Endodermal cell (in vitro differentiated cells): ENCODE measurements at regions not wholly inside any gene's neighbourhood (a gene's known extent, or its start where the extent isn't known, plus 50 kb on each side); places are given as distances from the start of the nearest gene placed in this dataset.

Experiments
- DNase-seq: peaks from one replicate; pipeline ENCODE4 v3.0.0-alpha.2; 2017
- H3K27ac ChIP-seq: 2 replicates; pipeline ENCODE4 v1.5.1; 2013; ENCODE audit warnings: mild to moderate bottlenecking, low read depth, low read length, moderate library complexity
- H3K27me3 ChIP-seq: 2 replicates; pipeline ENCODE4 v1.6.1; 2013; ENCODE audit warnings: mild to moderate bottlenecking, low read length, moderate library complexity; ENCODE audit not compliant: insufficient read depth, control insufficient read depth, poor library complexity, severe bottlenecking
- H3K36me3 ChIP-seq: 2 replicates; pipeline ENCODE4 v1.7.0; 2013; ENCODE audit warnings: mild to moderate bottlenecking, low read length, moderate library complexity; ENCODE audit not compliant: control insufficient read depth, insufficient read depth
- H3K4me1 ChIP-seq: one replicate; pipeline ENCODE4 v1.7.0; 2013; ENCODE audit warnings: low read length; ENCODE audit not compliant: control insufficient read depth, insufficient read depth
- H3K4me3 ChIP-seq: 2 replicates; pipeline ENCODE4 v1.5.1; 2013; ENCODE audit warnings: mild to moderate bottlenecking, low read length, moderate library complexity
- H3K9ac ChIP-seq: 2 replicates; pipeline ENCODE4 v1.6.1; 2013; ENCODE audit warnings: mild to moderate bottlenecking, low read length, moderate library complexity; ENCODE audit not compliant: poor library complexity, severe bottlenecking; ENCODE audit errors: extremely low read depth
- H3K9me3 ChIP-seq: 2 replicates; pipeline ENCODE4 v1.6.1; 2013; ENCODE audit warnings: mild to moderate bottlenecking, low read length, moderate library complexity; ENCODE audit not compliant: control insufficient read depth
- H3K27ac Mint-ChIP-seq: 2 replicates; pipeline ENCODE4 v1.8.0; 2020; ENCODE audit warnings: mixed read lengths
- H3K27me3 Mint-ChIP-seq: 2 replicates; pipeline ENCODE4 v1.8.0; 2021; ENCODE audit warnings: mild to moderate bottlenecking, mixed read lengths; ENCODE audit not compliant: insufficient read depth
- H3K36me3 Mint-ChIP-seq: 2 replicates; pipeline ENCODE4 v1.8.0; 2020; ENCODE audit warnings: low read depth, mixed read lengths
- H3K4me1 Mint-ChIP-seq: 2 replicates; pipeline ENCODE4 v1.8.0; 2020; ENCODE audit warnings: mixed read lengths
- H3K4me3 Mint-ChIP-seq: 2 replicates; pipeline ENCODE4 v1.8.0; 2020; ENCODE audit warnings: mild to moderate bottlenecking, moderate library complexity, mixed read lengths
- H3K9me3 Mint-ChIP-seq: 2 replicates; pipeline ENCODE4 v1.8.0; 2020; ENCODE audit warnings: mild to moderate bottlenecking, mixed read lengths
- WGBS, 2 experiments: methylation state at CpG; one replicate each; pipeline versions ENCODE4 v1.1.5 to v1.1.7; 2013; ENCODE audit warnings: missing lambda C conversion rate in 2 of 2, mixed read lengths in 1 of 2; ENCODE audit not compliant: insufficient coverage in 1 of 2, insufficient read length in 1 of 2; 5-methylcytosine and 5-hydroxymethylcytosine counted together
- TF ChIP-seq, protein P1 (sequence below): fragments of 200-600 bp; sonication (generic); conservative IDR thresholded peaks from 2 replicates; pipeline ENCODE4 v1.5.0; 2021; ENCODE audit warnings: antibody characterized with exemption, mild to moderate bottlenecking

DNA sequence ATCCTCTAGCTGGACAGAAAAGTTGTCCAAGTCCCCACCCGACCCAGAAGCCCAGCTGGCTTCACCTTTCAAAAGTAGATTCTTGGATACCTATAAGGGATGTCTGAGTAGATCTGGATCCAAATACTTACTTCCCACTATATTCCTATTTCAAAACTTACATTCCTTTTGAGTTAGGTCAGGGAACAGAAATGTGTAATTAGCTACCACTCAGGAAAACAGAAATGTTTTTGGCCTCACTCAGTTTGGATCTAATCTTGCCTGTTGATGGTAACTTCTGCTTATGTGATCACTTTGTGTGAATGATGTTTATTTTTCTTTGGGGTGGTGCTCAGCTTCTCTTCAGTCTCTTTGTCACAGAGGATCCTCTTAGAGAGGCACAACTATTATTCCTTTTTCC lies 814.4 kb upstream of the RGS18 start:
- Histone ChIP-seq H3K27ac (no peak overlapping the region), H3K27me3 (no peaks in the 10 kb centered on the region), H3K4me1 (no peaks in the 10 kb centered on the region), H3K9me3 (peaks cover 5% of the 10 kb centered on the region), H3K36me3 (no peaks in the 10 kb centered on the region), H3K4me3 (no peak overlapping the region), H3K9ac (no peak overlapping the region)
- DNase-seq: no peak
- no peaks in the 10 kb centered on the region for H3K36me3 Mint-ChIP-seq
- no peaks in the 10 kb centered on the region for H3K27me3 Mint-ChIP-seq
- no peaks in the 10 kb centered on the region for H3K4me1 Mint-ChIP-seq
- H3K4me3 Mint-ChIP-seq: no peak overlapping the region
- peaks cover 5% of the 10 kb centered on the region for H3K9me3 Mint-ChIP-seq
- WGBS, 2 experiments: 95% methylated on average over 1 of the region's 1 CpG; no CpG with 5 or more reads in 1 of the 2 experiments
- no peak overlapping the region for H3K27ac Mint-ChIP-seq
- TF ChIP-seq, protein P1, sequence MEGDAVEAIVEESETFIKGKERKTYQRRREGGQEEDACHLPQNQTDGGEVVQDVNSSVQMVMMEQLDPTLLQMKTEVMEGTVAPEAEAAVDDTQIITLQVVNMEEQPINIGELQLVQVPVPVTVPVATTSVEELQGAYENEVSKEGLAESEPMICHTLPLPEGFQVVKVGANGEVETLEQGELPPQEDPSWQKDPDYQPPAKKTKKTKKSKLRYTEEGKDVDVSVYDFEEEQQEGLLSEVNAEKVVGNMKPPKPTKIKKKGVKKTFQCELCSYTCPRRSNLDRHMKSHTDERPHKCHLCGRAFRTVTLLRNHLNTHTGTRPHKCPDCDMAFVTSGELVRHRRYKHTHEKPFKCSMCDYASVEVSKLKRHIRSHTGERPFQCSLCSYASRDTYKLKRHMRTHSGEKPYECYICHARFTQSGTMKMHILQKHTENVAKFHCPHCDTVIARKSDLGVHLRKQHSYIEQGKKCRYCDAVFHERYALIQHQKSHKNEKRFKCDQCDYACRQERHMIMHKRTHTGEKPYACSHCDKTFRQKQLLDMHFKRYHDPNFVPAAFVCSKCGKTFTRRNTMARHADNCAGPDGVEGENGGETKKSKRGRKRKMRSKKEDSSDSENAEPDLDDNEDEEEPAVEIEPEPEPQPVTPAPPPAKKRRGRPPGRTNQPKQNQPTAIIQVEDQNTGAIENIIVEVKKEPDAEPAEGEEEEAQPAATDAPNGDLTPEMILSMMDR: no peak

DNA sequence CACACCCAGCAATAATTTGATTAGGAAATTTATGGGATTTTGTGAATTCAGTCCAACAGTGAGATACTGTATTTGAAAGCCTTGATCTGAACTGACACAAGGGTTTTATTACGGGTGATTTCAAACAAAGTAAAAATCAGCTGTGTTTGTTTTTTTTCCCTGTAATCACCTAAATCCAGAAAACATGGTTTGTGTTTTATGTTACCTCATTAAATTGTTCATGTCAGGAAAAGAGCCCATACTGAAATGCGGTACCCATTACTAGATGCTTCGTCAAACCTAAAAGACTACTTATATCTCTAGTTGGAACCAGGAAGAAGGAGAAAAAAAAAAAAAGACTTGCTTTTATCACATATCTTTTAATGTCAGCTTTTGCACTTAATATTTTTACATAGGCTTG lies 811.9 kb upstream of the RGS18 start:
- TF ChIP-seq, protein P1: no peak
- H3K27me3 ChIP-seq: no peaks in the 10 kb centered on the region
- WGBS, 2 experiments: 93% methylated on average over 3 of the region's 3 CpGs; no CpG with 5 or more reads in 1 of the 2 experiments
- Mint-ChIP-seq H3K27me3 (no peaks in the 10 kb centered on the region), H3K36me3 (no peaks in the 10 kb centered on the region), H3K4me3 (no peak overlapping the region), H3K9me3 (peaks cover 5% of the 10 kb centered on the region), H3K4me1 (no peaks in the 10 kb centered on the region), H3K27ac (no peak overlapping the region)
- H3K4me1 ChIP-seq: no peaks in the 10 kb centered on the region
- H3K9me3 ChIP-seq: peaks cover 5% of the 10 kb centered on the region
- DNase-seq: no peak
- H3K27ac ChIP-seq: no peak overlapping the region
- no peaks in the 10 kb centered on the region for H3K36me3 ChIP-seq
- no peak overlapping the region for H3K9ac ChIP-seq
- no peak overlapping the region for H3K4me3 ChIP-seq

DNA sequence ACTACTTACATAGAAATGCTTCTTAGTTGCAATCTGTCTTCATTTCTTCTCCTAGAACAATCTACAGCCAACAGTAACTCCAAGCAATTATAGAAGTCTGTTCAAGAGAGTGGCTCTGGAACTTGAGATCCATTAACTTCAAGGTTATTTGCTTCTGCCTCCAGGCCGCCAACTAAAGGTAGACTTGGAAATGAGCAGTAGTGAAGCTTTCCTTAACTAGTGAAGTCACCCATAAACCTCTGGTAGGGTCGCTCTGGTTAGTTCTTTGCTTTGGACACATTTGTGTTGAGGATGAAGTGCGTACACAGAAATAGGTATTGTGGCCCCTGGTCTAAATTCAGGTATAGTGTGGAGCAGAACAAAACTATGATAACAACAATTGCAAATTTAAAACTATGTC lies 809.9 kb upstream of the RGS18 start:
- DNase-seq: no peak
- no peaks in the 10 kb centered on the region for H3K27me3 ChIP-seq
- no peak overlapping the region for H3K27ac ChIP-seq
- H3K9ac ChIP-seq: no peak overlapping the region
- no peak overlapping the region for H3K4me3 ChIP-seq
- peaks cover 3% of the 10 kb centered on the region for H3K9me3 Mint-ChIP-seq
- no peak overlapping the region for H3K4me3 Mint-ChIP-seq
- H3K36me3 Mint-ChIP-seq: no peaks in the 10 kb centered on the region
- WGBS, 2 experiments: 85% methylated on average over 3 of the region's 3 CpGs; no CpG with 5 or more reads in 1 of the 2 experiments
- no peak overlapping the region for H3K27ac Mint-ChIP-seq
- H3K4me1 ChIP-seq: no peaks in the 10 kb centered on the region
- no peaks in the 10 kb centered on the region for H3K36me3 ChIP-seq
- no peaks in the 10 kb centered on the region for H3K27me3 Mint-ChIP-seq
- TF ChIP-seq, protein P1: peak; percentile 19
- no peaks in the 10 kb centered on the region for H3K9me3 ChIP-seq
- no peaks in the 10 kb centered on the region for H3K4me1 Mint-ChIP-seq
